ENCODE measurements at regions not wholly inside any gene's neighbourhood (a gene's known extent, or its start where the extent isn't known, plus 50 kb on each side); places are given as distances from the start of the nearest gene placed in this dataset.

DNA sequence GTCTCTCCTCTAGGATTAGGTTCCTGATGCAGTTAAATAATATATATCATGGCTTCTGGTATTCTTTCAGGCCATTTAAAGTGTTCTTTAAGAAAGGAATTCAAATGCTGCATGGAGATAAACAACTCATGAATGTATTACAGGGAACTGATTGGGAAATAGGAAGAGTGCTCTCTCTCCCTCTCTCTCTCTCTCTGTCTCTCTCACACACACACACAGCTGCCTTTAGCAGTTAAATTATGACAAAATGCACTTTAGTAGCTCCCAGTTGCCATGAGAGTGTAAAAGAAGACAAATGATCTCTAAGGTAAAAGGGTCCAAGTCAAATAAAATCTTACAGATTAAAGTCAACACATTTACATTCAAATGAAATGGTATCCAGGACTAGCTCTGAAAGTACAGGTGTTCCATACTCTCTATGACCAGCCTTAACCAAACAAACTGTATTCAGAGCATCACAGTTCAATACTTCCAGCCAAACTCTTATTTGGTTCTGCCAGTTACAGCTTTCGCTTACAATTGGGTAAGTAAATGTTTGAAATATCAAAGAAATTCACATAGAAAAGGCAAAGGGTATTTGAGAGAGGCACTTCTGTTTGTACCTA, 94.7 kb upstream of the CXXC4 start:
- ATAC-seq: no peak
- TF ChIP-seq CSDC2 (CRISPR knock-in tag; IDR thresholded peaks at IDR 0.05) (no peak), SNAI2 (CRISPR knock-in tag; IDR thresholded peaks at IDR 0.05) (no peak), ZNF565 (CRISPR knock-in tag; conservative IDR thresholded peaks at IDR 0.05; ENCODE audit: low read depth) (no peak), ZNF8 (CRISPR knock-in tag; IDR thresholded peaks at IDR 0.05) (no peak), ESRRG (CRISPR knock-in tag; IDR thresholded peaks at IDR 0.05) (no peak), ARNTL (CRISPR knock-in tag; IDR thresholded peaks at IDR 0.05; ENCODE audit: borderline replicate concordance, low read depth) (no peak), PPARA (CRISPR knock-in tag; IDR thresholded peaks at IDR 0.05; ENCODE audit: borderline replicate concordance) (no peak)

DNA sequence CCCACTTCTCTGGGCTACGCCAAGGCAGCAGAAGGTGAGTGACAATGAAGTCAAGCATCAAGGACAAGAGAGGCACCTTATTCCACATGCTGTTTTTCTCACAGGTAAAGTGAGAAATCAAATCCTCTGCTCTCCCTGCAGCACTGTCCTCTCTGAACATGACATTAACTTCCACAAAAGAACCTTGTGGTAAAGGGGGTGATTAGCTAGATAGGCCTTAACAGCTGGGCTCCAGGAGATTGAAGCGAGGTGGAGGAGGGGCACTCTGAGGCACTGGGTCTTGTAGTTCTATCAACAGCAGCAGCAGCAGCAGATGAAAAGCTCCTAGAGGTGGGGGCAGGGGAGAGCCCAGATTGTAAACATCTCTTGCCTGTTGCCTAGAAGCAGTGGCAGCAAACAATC, 96.8 kb upstream of the CXXC4 start:
- ATAC-seq: no peak
- no peak for TF ChIP-seq ARNTL (CRISPR knock-in tag; IDR thresholded peaks at IDR 0.05; ENCODE audit: borderline replicate concordance, low read depth)
- TF ChIP-seq ZFP3 (CRISPR knock-in tag; IDR thresholded peaks at IDR 0.05): no peak
- no peak for TF ChIP-seq CSDC2 (CRISPR knock-in tag; IDR thresholded peaks at IDR 0.05)
- TF ChIP-seq, protein P1, sequence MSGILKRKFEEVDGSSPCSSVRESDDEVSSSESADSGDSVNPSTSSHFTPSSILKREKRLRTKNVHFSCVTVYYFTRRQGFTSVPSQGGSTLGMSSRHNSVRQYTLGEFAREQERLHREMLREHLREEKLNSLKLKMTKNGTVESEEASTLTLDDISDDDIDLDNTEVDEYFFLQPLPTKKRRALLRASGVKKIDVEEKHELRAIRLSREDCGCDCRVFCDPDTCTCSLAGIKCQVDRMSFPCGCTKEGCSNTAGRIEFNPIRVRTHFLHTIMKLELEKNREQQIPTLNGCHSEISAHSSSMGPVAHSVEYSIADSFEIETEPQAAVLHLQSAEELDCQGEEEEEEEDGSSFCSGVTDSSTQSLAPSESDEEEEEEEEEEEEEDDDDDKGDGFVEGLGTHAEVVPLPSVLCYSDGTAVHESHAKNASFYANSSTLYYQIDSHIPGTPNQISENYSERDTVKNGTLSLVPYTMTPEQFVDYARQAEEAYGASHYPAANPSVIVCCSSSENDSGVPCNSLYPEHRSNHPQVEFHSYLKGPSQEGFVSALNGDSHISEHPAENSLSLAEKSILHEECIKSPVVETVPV (CRISPR knock-in tag; IDR thresholded peaks at IDR 0.05): no peak
- TF ChIP-seq ZFP30 (CRISPR knock-in tag; IDR thresholded peaks at IDR 0.05): no peak
- TF ChIP-seq, protein P2, sequence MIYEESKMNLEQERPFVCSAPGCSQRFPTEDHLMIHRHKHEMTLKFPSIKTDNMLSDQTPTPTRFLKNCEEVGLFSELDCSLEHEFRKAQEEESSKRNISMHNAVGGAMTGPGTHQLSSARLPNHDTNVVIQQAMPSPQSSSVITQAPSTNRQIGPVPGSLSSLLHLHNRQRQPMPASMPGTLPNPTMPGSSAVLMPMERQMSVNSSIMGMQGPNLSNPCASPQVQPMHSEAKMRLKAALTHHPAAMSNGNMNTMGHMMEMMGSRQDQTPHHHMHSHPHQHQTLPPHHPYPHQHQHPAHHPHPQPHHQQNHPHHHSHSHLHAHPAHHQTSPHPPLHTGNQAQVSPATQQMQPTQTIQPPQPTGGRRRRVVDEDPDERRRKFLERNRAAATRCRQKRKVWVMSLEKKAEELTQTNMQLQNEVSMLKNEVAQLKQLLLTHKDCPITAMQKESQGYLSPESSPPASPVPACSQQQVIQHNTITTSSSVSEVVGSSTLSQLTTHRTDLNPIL (CRISPR knock-in tag; IDR thresholded peaks at IDR 0.05; ENCODE audit: low read depth): no peak
- TF ChIP-seq ZNF70 (CRISPR knock-in tag; IDR thresholded peaks at IDR 0.05): no peak
- no peak for TF ChIP-seq SNAI2 (CRISPR knock-in tag; IDR thresholded peaks at IDR 0.05)
- no peak for TF ChIP-seq BACH2 (CRISPR knock-in tag; IDR thresholded peaks at IDR 0.05; ENCODE audit: borderline replicate concordance)
- no peak for TF ChIP-seq TOX (CRISPR knock-in tag; IDR thresholded peaks at IDR 0.05; ENCODE audit: borderline replicate concordance)
- TF ChIP-seq ESRRG (CRISPR knock-in tag; IDR thresholded peaks at IDR 0.05): no peak

DNA sequence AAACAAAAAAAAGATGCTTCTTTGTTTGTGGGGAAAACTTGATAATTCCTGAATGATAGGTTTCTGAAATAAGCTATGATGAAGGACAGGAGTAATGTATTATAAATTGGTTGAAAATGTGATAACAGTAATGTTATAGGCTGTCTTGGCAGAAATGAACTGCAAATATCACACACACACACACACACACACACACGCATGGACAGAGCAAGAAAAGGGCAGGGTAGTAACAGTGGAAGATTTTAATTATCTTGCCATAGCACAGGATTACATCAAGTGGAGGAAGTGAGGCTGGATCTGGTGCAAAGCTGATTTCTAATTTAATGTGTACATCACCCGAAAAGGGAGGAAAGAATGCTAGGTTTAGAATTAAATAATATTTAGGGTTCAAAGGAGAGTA, 97.5 kb upstream of the CXXC4 start:
- no peak for TF ChIP-seq BACH2 (CRISPR knock-in tag; IDR thresholded peaks at IDR 0.05; ENCODE audit: borderline replicate concordance)
- no peak for TF ChIP-seq TCF4 (CRISPR knock-in tag; IDR thresholded peaks at IDR 0.05; ENCODE audit: borderline replicate concordance)
- TF ChIP-seq GLIS3 (CRISPR knock-in tag; IDR thresholded peaks at IDR 0.05): no peak
- TF ChIP-seq ZFP30 (CRISPR knock-in tag; IDR thresholded peaks at IDR 0.05): no peak
- no peak for TF ChIP-seq PPARA (CRISPR knock-in tag; IDR thresholded peaks at IDR 0.05; ENCODE audit: borderline replicate concordance)
- TF ChIP-seq, protein P3, sequence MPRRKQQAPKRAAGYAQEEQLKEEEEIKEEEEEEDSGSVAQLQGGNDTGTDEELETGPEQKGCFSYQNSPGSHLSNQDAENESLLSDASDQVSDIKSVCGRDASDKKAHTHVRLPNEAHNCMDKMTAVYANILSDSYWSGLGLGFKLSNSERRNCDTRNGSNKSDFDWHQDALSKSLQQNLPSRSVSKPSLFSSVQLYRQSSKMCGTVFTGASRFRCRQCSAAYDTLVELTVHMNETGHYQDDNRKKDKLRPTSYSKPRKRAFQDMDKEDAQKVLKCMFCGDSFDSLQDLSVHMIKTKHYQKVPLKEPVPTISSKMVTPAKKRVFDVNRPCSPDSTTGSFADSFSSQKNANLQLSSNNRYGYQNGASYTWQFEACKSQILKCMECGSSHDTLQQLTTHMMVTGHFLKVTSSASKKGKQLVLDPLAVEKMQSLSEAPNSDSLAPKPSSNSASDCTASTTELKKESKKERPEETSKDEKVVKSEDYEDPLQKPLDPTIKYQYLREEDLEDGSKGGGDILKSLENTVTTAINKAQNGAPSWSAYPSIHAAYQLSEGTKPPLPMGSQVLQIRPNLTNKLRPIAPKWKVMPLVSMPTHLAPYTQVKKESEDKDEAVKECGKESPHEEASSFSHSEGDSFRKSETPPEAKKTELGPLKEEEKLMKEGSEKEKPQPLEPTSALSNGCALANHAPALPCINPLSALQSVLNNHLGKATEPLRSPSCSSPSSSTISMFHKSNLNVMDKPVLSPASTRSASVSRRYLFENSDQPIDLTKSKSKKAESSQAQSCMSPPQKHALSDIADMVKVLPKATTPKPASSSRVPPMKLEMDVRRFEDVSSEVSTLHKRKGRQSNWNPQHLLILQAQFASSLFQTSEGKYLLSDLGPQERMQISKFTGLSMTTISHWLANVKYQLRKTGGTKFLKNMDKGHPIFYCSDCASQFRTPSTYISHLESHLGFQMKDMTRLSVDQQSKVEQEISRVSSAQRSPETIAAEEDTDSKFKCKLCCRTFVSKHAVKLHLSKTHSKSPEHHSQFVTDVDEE (CRISPR knock-in tag; IDR thresholded peaks at IDR 0.05): no peak
- TF ChIP-seq ZFP3 (CRISPR knock-in tag; IDR thresholded peaks at IDR 0.05): no peak
- TF ChIP-seq RARB (CRISPR knock-in tag; IDR thresholded peaks at IDR 0.05): no peak
- TF ChIP-seq SNAI2 (CRISPR knock-in tag; IDR thresholded peaks at IDR 0.05): no peak
- TF ChIP-seq, protein P2 (CRISPR knock-in tag; IDR thresholded peaks at IDR 0.05; ENCODE audit: low read depth): no peak
- TF ChIP-seq TOX (CRISPR knock-in tag; IDR thresholded peaks at IDR 0.05; ENCODE audit: borderline replicate concordance): no peak
- TF ChIP-seq ISL1 (CRISPR knock-in tag; IDR thresholded peaks at IDR 0.05): no peak
- TF ChIP-seq, protein P4, sequence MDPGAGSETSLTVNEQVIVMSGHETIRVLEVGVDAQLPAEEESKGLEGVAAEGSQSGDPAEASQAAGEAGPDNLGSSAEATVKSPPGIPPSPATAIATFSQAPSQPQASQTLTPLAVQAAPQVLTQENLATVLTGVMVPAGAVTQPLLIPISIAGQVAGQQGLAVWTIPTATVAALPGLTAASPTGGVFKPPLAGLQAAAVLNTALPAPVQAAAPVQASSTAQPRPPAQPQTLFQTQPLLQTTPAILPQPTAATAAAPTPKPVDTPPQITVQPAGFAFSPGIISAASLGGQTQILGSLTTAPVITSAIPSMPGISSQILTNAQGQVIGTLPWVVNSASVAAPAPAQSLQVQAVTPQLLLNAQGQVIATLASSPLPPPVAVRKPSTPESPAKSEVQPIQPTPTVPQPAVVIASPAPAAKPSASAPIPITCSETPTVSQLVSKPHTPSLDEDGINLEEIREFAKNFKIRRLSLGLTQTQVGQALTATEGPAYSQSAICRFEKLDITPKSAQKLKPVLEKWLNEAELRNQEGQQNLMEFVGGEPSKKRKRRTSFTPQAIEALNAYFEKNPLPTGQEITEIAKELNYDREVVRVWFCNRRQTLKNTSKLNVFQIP (CRISPR knock-in tag; IDR thresholded peaks at IDR 0.05; ENCODE audit: borderline replicate concordance, low read depth): no peak
- no peak for TF ChIP-seq ZC3H10 (CRISPR knock-in tag; IDR thresholded peaks at IDR 0.05)
- TF ChIP-seq ZNF565 (CRISPR knock-in tag; conservative IDR thresholded peaks at IDR 0.05; ENCODE audit: low read depth): no peak
- no peak for TF ChIP-seq ZNF8 (CRISPR knock-in tag; IDR thresholded peaks at IDR 0.05)
- no peak for ATAC-seq

Measured in SK-N-SH treated with all-trans-retinoic acid at 6 μM for 48 hours (cell line).